CD4-positive, alpha-beta T cell treated with Interleukin-15 for 1 hour (primary cell): ENCODE measurements at regions not wholly inside any gene's neighbourhood (a gene's known extent, or its start where the extent isn't known, plus 50 kb on each side); places are given as distances from the start of the nearest gene placed in this dataset.
A peak's percentile ranks its signal among the peaks of the same experiment; 100 is the strongest.
"Not testable (repeated sequence)": the region's sequence is repeated elsewhere in the genome, so short reads cannot be mapped to it uniquely, and the experiment has no call there.

ENCODE experiments used
- DNase-seq: peaks from one replicate; pipeline ENCODE4 v3.0.0-alpha.2; 2020

DNA sequence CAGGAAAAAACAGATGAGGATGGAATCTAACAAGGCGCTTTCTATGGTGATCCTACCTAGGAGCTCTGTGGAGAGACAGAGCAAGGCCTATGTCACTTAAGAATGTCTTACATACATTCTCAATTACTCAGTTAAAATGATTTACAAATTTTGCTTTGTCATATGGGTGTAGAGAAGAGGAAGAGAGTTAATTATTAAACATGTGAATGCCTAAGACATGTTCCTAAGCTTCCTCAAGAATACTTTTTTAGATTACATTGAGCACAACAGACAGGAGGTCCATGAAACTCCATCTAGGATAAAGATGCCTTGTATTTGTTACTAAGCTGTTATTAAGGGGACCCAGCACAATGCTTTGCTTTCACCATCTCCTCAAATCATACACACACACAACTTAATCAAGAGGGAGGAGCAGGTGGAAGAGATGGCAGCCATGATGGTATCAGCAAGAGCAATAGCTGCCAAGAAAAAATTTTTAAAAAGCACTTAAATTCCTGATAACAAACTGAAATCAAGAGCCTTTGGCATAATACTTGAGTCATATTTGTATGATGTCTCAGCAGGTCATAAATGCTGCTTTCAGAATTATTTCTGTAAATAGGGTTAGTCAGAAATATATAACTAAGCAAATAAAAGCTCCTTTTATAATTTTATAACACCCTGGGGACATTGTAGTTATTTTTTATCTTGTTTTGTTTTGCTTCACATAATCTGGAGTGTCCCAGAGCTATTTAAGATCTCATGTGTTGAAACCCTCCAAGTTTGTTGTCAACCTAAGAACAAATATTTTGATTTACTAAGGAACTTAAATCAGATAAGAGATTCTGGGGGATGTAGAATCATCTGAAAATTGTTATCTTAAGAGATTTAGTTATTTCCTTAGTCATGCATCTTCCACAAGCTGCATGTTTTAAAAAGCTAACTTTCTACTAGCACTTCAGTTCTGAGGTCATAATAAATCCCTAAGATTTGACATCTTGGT lies 70.0 kb upstream of the CD2AP start:
- DNase-seq: no peak

DNA sequence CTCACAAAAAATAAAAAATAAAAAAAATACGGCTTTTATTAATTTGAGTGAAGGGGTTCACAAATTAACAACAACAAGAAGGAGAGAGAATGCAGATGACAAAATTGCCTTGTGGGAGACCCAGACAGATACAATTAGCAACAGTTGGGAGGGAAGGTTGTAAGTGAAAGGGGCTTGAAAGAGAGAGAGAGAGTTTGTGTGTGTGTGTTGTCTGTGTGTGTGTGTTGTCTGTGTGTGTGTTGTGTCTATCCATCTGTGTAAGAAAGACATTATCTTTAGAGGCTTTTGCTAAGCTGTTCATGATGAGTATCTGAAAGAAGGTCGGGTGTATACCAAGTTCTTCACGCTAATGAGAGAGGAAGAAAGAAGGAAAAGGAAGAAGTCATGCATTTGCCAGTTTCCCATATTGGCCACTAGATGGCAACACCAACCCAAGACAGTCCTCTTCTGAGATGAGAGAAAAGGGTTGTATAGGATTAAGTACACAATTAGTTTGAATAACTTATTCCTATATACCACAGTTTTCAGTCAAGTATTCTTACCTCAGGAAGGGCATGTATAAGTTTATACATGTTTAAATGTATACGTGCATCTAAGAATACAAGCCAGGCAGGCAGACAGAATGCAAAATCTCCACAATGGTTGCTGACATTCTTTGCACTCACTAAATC lies 63.7 kb upstream of the CD2AP start:
- peak; percentile 36 for DNase-seq

GRCh38 chr6:47414423-47415167 lies 63.0 kb upstream of the CD2AP start:
- DNase-seq: no peak

GRCh38 chr6:47416396-47417345 lies 60.9 kb upstream of the CD2AP start:
- no peak for DNase-seq

GRCh38 chr6:47419621-47420020 lies 58.0 kb upstream of the CD2AP start:
- no peak for DNase-seq

- DNase-seq: no peak
Measured at GRCh38 chr6:47420394-47421371, 56.9 kb upstream of the CD2AP start.

- no peak for DNase-seq
Measured at GRCh38 chr6:47423079-47423478, 54.5 kb upstream of the CD2AP start.

DNA sequence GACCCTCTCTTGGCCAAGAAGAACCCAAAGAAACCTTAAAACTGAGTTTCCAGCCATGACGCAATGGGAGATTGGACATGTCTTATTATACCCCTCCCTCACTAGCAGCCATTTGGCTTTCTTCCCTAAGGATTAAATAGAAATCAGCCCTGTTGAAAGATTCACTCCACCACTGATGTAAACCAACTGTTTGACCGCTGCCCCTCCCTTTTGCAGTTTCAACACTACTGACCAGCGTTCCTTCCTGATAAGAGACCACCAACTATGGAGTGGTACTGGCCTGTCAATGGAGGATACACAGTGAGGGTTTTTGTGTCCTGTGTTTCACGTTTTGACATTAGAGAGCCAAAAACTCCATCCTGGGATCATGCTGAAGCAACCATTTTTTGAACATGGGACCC lies 53.2 kb upstream of the CD2AP start:
- DNase-seq: no peak

GRCh38 chr6:47425724-47426123 lies 51.9 kb upstream of the CD2AP start:
- not testable (repeated sequence) for DNase-seq

DNA sequence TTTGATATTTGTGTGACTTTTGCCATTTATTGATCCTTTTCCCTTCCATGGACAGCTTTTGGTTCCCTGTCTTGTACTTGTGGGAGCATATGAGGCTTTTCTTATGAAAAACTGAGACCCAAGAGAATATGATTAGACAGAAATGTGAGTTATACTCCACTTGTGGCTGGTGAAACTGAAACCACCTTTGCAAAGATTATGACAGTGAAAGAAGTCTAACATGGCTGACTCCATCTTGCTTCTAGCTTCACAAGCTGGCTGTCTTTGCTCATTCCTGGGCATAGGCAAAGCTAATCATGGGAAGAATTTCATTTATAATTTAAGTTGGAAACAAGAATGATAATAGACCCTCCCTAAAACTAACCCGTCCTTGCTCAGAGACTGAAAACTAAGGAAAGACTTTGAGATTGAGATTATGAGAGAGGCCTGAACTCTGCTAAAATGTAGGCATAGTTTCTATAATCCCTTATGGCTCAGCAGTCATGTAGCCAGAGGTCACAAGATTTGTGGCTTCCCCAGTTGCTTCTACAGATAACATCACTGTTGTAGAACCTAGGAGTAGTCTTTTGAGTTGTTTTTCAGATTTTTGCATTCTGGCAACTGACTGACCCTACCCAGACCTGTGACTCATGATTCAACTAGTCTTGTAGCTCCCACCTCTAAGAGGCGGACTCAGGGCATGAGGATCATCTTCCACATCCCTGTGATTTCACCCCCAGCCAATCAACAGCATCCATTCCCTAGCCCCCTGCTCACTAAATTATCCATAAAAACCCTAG lies 50.9 kb upstream of the CD2AP start:
- no peak for DNase-seq

DNA sequence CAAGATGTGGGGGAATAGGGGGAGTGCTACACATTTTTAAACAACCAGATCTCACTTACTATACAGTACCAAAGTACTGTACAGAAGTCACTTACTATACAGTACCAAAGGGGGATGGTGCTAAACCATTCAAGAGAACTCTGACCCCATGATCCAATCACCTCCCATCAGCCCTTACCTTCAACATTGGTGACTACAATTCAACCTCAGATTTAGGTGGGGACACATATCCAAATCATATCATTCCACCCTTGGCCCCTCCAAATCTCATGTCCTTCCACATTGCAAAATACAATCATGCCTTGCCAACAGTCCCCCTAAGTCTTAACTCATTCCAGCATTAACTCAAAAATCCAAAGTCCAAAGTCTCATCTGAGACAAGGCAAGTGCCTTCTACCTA lies 49.9 kb upstream of the CD2AP start:
- DNase-seq: no peak
